ENCODE measurements at regions not wholly inside any gene's neighbourhood (a gene's known extent, or its start where the extent isn't known, plus 50 kb on each side); places are given as distances from the start of the nearest gene placed in this dataset.
A peak's percentile ranks its signal among the peaks of the same experiment; 100 is the strongest.
"Not testable (repeated sequence)": the region's sequence is repeated elsewhere in the genome, so short reads cannot be mapped to it uniquely, and the experiment has no call there.

DNA sequence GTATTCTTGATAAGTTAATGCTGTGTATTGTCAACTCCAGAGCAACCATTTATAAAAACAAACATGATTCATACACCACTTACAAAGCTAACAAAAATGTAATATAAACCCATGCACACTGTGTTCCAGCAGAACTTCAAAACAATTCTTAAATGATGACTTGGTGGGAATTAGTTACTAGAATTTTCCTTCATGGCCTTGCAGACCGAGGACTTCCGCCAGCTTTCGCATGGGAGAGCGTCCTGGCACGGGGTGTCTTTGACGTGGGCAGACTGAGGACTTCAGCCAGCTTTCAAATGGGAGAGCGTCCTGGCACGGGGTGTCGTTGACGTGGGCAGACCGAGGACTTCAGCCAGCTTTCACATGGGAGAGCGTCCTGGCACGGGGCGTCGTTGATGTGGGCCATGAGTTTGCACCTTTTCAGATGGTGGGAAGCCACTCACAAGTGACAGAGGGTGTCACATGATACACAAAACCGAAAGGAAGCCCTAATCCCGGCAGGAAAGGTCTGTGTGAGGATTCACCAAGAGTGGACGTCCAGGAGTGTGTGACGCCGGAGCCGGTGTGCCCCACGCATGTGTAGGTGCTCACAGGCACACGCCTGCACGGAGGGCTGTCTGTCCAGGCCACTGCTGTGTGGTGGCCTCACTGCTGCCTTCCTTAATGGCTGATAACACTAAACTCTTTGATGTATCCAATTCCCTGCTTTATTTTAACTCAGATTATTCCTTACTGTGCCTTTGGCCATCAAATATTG, 211.3 kb upstream of the IRX4 start:
- DNase-seq (ENCODE audit: low read depth), result no peak

DNA sequence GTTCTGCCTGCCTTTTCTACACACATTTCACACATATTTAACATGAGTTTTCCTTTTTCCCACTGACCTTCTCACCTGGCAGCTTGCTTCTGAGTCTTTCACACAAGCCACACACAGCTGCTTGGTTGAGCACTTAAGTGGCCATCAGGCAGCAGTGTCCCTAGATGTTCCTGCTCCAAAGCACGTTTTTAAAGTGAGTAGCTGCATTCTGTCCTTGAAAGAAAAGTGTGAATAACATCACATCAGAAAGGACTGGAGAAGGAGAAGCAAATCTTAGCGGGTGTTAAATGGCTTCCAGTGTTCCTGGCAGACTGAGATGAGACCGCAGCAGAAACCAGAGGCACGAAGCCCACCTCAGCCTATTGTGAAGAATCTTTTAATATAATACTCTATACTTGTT, 209.2 kb upstream of the IRX4 start:
- DNase-seq (ENCODE audit: low read depth), result no peak

DNA sequence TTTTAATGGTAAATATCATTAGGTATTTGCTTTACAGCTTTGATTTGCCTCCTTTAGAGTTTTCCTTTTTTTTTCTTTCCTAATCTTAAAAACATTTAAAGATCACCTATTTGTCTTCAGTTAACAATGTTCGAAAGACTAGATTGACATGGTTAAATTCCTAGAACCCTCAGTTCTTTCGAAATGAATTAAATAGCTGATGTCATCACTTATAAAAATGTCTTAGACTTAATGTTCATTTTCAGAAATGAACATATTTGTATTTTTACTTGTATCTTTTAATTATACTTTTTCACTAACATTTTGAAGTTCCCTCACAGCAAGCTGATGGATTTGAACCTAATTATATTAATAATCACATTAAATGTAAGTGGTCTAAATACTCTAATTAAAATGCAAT, 205.3 kb upstream of the IRX4 start:
- DNase-seq (ENCODE audit: low read depth), result no peak

DNA sequence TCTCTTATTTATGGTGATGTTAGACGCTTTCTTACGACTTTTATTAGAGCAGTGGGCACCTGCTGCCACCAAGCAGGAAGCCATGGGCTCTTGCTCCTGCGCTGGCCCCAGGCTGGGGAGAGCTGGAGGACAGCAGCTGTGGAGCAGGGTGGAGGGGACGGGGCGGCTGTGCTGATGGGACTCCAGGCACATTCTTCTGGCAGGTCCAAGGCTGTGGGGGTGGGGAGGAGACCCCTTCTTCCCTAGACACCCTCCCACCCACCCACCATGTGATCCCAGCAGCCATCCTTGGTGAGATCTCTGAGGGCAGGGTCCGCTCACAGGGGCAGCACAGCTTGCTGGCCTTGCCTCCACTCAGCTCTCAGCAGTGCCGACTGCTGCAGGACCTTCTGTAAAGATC, 192.6 kb upstream of the IRX4 start:
- no peak for DNase-seq (ENCODE audit: low read depth)

DNA sequence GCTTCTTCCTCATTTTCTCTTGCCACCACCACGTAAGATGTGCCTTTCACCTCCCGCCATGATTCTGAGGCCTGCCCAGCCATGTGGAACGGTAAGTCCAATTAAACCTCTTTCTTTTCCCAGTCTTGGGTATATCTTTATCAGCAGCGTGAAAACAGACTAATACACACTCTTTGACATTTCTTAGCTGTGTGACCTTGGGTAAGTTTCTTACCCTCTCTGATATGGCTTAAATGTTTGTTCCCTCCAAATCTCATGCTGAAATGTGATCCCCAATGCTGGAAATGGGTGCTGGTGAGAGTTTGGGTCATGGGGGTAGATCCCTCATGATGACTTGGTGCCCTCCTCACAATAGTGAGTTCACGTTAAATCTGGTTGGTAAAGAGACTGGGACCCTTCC, 188.8 kb upstream of the IRX4 start:
- DNase-seq (ENCODE audit: low read depth), result no peak

DNA sequence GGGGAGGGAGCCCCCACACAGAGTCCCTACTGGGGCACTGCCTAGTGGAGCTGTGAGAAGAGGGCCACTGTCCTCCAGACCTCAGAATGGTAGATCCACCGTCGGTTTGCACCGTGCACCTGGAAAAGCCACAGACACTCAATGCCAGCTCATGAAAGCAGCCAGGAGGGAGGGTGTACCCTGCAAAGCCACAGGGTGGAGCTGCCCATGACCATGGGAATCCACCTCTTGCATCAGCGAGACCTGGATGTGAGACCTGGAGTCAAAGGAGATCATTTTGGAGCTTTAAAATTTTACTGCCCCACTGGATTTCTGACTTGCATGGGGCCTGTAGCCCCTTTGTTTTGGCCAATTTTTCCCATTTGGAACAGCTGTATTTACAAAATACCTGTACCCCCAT, 188.1 kb upstream of the IRX4 start:
- DNase-seq (ENCODE audit: low read depth), result not testable (repeated sequence)

DNA sequence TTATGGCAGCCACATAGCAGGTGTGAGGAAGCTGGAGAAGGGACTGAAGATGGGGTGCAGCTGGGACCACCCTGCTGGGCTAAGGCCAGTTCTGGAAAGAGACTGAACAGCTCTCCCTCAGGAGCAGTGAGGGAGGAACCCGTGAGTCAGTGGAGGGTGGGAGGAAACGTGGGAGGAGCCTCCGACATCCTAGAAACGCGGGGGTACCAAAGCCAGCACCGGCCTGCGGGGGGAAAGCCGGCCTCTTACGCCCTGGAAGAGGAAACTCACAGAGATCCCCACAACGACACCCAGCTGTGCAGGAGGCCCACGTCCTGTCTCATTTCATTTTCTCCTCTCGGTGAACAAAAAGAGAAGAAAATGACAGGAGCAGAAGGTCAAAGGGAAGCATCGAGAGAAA, 185.8 kb upstream of the IRX4 start:
- no peak for DNase-seq (ENCODE audit: low read depth)

DNA sequence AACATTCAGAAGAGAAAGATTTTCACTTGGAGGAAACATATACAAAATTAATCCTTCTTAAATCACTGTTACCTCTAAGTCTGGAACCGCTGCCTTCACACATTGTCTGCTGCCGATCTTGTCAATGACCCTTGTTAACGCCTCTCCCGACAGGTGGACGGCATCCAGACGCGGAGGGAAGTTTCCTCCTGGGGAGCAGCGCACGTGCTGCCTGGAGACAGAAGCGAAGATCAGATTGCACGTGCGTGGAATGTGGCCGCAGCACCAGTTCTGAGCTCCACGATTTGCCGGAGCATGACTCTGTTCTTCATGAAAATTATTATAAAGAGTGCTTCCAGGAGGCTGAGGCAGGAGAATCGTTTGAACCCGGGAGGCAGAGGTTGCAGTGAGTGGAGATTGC, 183.6 kb upstream of the IRX4 start:
- DNase-seq (ENCODE audit: low read depth), result no peak

DNA sequence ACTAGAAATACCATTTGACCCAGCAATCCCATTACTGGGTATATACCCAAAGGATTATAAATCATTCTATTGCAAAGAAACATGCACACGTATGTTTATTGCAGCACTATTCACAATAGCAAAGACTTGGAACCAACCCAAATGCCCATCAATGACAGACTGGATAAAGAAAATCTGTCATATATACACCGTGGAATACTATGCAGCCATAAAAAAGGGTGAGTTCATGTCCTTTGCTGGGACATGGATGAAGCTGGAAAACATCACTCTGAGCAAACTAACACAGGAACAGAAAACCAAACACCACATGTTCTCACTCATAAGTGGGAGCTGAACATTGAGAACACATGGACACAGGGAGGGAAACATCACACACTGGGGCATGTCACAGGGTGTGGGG, 180.7 kb upstream of the IRX4 start:
- not testable (repeated sequence) for DNase-seq (ENCODE audit: low read depth)

DNA sequence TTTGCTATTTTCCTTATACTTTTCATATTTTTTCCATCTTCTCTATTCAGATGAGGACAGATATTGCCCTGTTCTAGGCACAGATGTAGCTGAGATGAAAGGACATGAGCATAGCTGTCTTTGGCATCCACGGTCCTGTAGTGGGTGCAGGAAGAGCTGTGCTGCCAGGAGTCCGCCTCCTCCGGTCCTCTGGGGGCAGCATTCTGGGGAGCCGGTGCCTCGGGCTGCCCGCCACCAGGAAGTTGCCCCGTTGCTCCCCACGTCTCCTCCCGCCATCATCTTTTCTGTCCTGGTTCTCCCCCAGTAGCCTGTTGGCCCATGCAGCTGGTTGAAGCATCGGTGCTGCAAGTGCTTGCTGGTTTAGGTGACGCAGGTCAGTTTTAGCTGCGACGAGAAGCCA, 170.0 kb upstream of the IRX4 start:
- DNase-seq (ENCODE audit: low read depth), result no peak

DNA sequence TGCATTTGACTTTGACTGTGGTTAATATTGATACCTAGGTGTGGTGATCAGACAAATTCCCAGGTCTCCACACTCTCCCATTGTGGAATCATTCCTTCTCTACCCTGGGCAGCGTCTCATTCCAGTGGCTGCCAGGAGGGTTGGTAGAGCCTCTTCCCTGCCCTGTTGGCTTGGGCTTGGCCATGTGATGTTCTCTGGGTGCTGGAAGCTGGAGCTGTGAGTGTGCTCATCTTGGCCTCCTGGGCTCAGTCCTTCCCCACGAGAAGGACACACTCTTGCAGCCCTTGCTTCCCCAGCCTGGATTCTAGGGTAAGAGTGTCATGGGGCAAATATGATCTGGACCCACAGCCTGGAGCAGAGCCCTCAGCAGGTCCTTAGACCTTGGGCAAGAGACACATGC, 167.2 kb upstream of the IRX4 start:
- DNase-seq (ENCODE audit: low read depth), result no peak

DNA sequence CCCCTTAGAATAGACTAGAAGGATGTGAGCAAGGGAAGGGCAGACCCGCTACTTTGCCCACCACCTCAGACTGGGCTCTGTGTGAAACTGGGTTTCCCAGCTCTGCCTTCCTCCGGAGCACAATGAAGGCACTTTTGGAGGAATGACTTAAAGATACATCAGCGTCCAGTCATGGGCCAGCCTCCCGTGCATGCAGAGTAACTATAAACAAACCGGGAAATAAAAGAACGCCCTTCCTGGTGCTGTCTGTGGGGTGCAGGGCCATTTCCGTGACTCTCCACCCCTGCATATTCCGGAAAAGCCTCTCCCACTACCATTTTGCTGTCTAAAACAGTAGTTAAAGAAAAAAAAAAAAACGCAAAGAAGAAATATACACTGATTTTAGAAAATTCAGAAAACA, 165.9 kb upstream of the IRX4 start:
- DNase-seq (ENCODE audit: low read depth), result no peak

DNA sequence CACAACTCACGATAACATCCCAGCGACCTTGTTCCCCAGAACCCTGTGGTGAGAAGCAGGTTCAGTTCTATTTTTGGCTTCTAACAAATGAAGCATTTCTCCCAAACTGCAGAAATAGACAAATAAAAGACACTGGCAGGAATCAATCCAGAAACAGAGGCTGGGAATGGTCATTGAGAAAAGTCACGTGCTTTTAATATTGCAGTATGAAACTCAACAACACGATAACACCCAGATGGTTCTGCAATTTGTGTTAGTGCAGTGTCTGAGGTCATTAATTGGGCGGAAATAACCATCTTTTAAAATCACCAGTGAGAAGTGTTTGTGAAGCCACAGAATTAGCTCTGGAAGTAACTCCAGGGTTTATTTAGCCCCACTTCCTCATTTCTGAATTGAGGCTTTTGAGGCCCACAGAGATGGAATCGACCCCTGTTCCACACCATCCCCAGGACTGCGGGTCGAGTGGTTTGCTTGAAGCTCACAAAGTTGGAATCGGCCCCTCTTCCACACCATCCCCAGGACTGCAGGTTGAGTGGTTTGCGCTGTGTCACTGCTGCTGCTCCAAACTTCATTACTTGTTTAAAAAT, 164.7 kb upstream of the IRX4 start:
- DNase-seq (ENCODE audit: low read depth), result no peak

DNA sequence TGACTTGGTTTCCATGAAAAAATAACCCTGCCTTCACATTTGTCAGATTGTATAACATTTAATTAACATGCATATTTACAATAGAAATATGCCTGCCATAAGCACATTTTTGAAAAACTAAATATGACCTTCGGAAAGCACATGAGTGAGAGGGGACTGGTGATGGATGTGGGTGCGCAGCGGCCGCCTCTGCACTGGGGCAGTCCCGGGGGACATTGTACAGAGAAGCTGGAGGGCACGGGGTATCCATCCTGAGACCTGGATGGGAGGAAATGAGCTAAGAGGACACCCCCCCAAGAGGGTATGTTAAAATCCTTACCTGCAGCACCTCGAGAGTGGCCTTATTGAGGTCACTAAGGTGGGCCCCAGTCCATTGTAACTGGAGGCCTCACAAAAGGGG, 161.3 kb upstream of the IRX4 start:
- no peak for DNase-seq (ENCODE audit: low read depth)

DNA sequence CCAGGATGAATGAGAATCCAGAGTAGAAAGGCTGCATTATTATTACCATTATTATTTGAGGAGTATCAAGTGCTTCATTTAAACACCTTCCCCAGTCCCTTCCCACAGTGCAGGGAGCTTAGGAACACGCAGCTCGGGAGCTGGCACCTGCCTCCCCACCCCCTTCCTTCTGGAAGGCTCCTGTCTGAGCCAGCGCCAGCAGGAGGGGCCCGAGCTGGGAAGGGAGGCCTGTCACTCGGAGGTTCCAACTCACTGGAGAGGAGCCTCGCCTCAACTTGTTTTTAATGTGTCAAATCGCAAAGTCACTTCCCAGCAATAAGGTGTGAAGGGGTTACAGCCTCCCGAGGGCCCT, 156.4 kb upstream of the IRX4 start:
- DNase-seq (ENCODE audit: low read depth), result no peak

DNA sequence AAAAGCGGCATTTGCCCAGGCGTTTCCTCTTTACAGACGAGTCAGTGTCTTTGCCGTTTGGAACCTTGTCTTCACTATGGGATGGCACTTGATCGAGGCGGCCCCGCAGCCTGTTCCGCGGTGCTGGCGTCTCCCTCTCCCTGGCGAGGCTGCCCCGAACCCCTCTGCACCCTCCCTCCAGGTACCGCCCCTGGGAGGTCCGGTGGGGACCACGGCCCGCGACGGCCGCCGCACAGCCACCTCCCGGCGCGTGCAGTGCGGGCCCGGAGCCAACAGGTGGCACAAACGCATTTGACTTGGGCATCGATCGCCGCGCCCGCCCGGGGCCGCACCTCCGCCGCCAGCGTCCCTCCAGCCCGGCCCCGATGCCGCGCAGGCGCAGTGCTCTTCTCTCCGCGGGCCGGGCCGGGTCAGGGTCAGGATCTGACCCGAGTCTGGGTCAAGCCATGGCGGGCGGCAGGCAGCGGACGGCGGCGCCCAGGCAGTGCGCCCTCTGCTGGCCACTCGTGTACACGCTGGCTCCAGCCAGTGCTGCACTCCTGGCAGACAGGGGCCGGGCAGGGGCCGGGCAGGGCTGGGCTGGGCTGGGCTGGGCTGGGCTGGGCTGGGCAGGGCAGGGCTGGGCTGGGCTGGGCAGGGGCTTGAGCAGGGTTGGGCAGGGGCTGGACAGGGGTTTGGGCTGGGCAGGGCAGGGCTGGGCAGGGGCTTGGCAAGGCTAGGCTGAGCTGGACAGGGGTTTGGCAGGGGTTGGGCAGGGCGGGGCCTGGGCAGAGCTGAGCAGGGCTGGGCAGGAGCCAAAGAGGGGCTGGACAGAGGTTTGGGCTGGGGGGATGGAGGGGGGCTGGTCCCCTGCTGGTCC, 155.8 kb upstream of the IRX4 start:
- DNase-seq (ENCODE audit: low read depth), result peak; percentile 46

DNA sequence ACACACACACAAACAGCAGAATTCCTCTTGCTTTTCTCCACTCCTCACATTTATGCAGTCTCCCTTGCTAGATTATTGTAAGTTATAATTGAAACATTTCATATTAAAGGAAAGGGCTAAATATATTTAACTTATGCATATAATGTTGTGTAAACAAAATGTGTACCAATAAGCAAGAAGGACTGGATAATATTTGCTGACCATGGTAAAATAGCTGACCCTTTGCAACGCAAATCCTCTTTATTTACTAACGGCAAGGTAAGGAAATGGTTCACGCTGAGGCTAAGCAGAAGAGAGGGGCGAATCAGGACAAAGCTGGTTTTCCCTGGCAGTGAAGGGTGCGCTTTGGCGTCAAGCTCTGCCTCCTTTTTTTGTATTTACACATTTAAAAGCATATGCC, 154.2 kb upstream of the IRX4 start:
- no peak for DNase-seq (ENCODE audit: low read depth)

DNA sequence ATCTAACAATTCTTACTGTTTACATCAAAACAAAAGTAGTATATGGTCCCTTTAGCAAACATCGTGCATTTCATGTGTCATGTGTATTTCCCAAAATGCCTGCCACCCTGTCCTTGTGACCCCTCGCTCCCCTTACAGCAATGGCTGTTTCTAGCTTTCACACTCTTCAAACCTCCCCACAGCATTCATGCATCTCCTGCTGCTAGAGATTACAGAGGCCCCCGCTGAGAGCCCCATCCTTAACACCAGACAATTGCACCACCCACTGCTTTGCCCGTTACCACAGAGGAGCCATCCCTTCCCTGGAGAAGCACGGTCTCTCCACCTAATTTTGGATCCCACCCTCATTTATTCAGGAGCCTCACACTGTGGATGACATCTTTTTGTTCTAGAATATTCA, 149.7 kb upstream of the IRX4 start:
- DNase-seq (ENCODE audit: low read depth), result no peak

DNA sequence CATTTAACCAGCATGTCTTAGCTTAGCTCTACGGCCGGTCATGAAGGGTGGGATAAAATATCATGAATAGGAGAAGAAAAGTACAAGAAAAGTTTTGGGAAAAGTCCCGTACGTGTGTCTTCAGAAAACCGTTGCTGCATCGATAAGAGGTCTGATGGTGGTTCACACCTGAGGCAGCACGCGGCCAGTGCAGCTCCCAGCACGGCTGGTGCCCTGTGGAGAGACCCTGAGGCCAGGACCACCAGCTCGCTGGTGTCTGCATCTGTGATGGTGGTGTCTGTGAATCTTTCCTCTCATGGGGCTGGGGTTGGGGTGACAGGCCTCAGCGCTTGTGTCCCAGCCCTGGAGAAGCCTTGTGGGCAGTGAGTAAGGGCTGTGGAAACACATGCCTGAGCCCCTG, 148.9 kb upstream of the IRX4 start:
- no peak for DNase-seq (ENCODE audit: low read depth)

DNA sequence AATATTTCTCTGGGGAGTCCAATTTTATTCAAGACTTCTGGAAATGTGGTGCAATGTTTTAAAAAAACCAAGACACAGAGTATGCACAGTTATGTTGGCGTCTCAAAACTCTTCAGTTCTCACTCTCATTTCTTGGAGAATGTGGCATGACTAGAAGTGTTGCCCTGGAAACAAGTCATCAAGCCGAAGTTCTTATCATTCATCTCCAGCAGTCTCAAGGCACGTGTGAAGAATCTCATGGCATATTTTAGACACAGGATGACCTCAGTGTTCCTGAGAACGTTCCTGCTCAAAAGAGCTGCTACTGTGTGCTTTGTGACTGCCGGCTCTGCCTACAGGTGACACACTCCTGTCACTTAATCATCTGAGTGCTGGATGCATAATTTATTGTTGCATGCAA, 147.4 kb upstream of the IRX4 start:
- no peak for DNase-seq (ENCODE audit: low read depth)

DNA sequence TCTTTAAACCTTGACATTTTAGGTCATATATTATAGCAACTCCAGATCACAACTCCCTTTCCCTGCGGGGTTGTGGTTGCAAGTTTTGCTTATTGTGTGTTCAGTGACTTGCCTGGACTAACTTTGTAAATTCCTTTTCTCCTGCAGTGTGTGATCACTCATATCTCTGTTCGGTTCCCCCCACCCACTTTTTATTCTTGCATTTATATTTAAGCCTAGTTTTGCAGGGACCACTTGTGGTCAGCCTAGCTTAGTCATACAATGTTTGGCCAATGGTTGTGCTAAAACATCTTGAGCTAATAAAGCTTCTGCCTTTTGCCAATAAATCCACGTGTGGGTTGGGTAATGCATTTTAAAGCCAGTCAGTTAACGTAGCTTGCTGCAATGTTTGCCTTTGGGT, 146.5 kb upstream of the IRX4 start:
- no peak for DNase-seq (ENCODE audit: low read depth)

DNA sequence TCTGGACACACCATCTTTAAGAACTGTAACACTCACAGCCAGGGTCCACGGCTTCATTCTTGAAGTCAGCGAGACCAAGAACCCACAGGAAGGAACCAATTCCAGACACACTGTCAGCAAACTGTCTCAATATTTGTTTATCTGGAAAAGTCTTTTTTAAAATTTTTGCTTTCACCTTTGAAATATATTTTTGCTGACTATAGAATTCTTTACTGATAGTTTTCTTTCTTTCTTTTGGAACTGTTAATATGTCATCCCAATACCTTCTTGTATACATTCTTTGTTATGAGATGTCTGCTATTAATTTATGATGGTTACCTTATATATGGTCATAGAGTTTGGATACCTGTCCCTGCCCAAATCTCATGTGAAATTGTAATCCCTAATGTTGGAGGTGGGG, 145.1 kb upstream of the IRX4 start:
- DNase-seq (ENCODE audit: low read depth), result no peak

DNA sequence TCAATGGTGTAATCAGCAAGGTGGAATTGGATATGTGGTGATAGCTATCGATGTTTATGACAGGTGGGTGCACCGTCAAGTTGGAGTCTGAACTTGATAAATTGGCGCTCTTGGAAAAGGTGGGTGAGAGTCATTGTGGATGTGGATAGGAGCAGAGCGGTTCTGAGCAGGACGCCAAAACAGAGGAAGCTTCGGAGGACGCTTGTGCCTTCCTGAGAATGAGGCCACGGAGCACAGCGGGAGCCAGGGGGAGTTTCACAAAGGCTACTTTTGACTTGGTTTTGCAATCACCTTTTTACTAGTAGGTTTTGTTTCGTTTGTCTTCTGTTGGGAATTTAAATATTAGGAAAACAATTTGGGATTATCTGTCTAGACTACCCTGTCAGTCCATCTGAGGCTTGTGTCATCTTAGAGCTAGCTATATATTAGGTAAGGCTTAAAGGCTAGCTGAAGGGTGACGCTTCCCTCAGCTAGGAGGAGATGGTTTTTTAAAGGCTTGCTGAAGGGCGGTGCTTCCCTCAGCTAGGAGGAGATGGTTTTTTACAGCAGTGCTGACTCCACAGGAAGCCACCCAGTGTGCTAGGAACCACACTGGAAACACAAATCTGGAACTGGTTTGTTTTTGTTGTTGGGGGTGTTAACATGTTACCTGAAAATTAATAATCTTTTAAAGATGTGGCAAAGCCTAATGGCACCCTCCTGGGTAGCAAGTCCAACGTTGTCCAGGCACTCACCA, 142.4 kb upstream of the IRX4 start:
- no peak for DNase-seq (ENCODE audit: low read depth)

All from activated T-cell treated with anti-CD3 and anti-CD28 coated beads for 1 hour (primary cell).